ENCODE measurements at regions not wholly inside any gene's neighbourhood (a gene's known extent, or its start where the extent isn't known, plus 50 kb on each side); places are given as distances from the start of the nearest gene placed in this dataset.
"Not testable (repeated sequence)": the region's sequence is repeated elsewhere in the genome, so short reads cannot be mapped to it uniquely, and the experiment has no call there.

- DNase-seq, result no peak
Measured at GRCh38 chr9:42378418-42378815, 195.0 kb downstream of the SPATA31A6 start.

DNA sequence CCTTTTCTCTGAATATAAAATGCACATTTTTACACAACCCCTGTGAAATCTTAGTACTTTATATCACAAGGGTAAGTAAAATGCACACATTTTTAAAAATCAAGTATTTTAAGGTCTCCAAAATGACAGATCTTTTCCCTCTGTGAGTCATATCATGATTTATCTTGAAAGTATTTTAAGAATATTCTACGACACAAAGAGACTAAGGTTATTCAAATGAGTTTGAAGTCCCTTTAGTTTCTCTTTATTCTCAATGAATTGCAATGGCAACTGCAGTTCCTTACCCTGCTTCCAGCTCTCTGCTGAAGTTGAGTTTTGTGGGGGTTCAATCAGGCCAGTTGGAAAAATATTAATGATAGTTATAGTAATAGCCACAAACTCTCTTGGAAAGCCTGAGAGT is 196.1 kb downstream of the SPATA31A6 start:
- DNase-seq, result not testable (repeated sequence)

- DNase-seq, result not testable (repeated sequence)
Measured at GRCh38 chr9:42384585-42384984, 201.1 kb downstream of the SPATA31A6 start.

DNA sequence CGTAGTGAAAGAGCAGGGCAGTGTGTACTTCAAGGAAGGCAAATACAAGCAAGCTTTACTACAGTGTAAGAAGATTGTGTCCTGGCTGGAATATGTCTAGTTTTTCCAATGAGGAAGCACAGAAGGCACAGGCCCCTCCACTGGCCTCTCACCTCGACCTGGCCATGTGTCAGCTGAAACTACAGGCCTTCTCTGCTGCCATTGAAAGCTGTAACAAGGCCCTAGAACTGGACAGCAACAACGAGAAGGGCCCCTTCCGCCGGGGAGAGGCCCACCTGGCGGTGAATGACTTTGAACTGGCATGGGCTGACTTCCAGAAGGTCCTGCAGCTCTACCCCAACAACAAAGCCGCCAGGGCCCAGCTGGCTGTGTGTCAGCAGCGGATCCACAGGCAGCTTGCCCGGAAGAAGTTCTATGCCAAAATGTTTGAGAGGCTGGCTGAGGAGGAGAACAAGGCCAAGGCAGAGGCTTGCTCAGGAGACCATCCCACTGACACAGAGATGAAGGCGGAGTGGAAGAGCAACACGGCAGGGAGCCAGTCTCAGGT is 202.2 kb downstream of the SPATA31A6 start:
- not testable (repeated sequence) for DNase-seq

DNA sequence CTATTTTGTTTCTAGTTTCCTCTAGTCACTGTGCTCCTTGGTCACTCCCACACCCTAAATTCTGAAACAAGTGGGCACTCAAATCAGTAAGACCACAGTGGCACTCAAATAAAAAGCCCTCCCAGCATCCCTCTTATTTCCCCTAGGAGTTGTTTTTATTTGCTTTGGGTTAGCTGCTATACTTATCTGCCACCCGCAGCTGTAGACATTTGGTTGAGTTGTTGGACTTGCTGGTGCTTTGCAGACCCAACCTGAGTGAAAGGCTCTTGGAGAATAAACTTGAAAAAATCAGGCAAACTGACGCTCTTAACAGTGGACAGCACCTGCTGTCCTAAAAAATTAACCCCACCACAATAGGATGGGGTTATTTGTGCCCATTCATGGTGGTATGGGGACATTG is 203.0 kb downstream of the SPATA31A6 start:
- no peak for DNase-seq

GRCh38 chr9:42388146-42388690 is 204.8 kb downstream of the SPATA31A6 start:
- DNase-seq, result no peak

- no peak for DNase-seq
Measured at GRCh38 chr9:42388846-42389245, 205.4 kb downstream of the SPATA31A6 start.

DNA sequence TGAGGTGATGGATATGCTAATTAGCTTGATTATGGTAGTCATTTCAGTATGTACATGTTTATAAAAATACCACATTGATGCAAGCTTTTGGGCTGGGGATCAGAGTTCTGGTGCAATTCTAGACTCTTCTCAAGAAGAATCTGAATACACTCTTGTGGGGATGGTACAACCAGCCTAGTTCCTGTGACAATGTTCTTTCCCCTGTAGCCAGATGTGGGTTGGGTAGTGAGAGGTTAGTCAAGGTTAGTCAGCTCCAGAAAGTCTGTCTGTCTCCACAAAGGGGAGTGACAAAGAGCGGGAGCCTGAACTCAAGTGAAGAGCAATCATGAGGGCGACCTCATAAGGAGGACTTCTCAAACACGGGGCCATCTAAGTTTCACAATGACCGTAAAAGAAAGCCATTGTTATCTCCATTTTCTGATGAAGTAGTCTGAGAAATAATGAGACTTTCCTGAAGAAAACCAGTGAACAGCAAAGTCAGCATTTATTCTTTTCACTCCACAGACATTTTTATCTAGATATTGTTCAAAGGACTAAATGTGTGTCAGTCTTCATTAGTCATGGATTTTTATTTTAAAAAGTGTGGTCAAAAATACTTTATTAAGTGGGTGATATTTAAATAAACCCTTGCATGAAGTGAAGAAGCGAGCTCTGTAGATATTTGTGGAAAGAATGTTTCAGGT is 209.5 kb downstream of the SPATA31A6 start:
- DNase-seq, result not testable (repeated sequence)

DNA sequence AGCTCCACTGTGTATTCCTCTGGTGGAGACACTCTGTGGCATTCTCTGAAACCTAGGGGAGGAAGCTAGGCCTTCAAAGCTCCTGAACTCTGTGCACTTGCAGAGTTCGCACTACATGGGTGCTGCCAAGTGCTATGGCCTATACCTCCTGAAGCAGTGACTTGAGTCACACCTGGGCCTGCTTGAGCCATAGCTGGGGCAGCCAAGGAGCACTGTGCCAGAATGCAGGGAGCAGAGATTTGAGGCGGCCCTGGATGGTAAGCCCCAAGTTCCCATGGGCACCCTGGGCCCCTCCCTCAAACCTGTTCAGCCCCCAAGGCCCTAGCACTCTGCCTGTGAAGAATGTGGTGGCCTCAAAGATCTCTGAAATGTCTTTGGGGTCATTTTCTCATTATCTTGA is 212.9 kb downstream of the SPATA31A6 start:
- DNase-seq, result no peak

- DNase-seq, result not testable (repeated sequence)
Measured at GRCh38 chr9:42397336-42397735, 213.9 kb downstream of the SPATA31A6 start.

- DNase-seq, result not testable (repeated sequence)
Measured at GRCh38 chr9:42402919-42403318, 219.5 kb downstream of the SPATA31A6 start.

DNA sequence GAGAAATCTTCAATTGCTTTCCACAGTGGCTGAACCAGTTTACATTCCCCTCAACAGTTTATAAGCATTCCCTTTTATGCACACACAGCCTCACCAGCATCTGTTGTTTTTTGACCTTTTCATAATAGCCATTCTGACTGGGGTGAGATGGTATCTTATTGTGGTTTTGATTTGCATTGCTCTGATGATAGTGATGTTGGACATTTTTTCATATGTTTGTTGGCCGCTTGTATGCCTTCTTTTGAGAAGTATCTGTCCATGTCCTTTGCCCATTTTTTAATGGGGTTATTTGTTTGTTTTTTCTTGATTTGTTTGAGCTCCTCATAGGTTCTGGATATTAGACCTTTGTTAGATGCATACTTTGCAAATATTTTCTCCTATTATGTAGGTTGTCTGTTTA is 226.1 kb downstream of the SPATA31A6 start:
- not testable (repeated sequence) for DNase-seq

DNA sequence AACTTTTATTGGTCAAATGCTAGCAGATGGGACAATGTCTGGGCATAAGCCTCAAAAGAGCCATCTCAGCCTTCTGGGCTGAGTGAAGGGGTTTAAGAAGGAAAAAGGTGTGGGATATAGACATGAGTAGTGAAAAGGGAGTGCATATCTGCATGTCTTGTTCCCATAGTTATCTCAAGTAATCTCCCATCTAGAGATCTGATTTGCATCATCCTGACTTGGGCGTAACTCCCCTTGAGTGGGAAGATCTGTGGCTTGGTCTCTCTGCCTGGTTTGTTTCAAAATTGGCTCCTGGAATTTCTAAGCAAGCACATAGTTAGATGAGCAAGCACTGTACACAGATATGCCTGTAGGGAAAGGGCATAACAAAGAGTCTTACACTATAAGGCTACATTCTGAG is 228.9 kb downstream of the SPATA31A6 start:
- DNase-seq, result not testable (repeated sequence)

- not testable (repeated sequence) for DNase-seq
Measured at GRCh38 chr9:42414865-42415264, 231.4 kb downstream of the SPATA31A6 start.

- not testable (repeated sequence) for DNase-seq
Measured at GRCh38 chr9:42419652-42420051, 236.2 kb downstream of the SPATA31A6 start.

DNA sequence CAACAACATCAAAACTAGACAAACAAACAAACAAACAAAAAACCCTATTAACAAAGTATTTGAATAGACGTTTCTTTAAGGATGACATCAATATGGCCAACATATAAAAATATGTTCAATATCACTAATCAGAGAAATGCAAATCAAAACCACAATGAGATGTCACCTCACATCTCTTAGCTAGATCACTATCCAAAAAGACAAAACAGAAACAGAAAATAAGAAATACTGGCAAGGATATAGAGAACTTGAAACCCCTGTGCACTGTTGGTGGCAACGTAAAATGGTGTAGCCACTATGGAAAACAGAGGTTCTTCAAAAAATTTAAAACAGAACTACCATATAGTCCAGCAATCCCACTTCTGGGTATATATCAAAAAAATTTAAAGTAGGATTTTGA is 236.9 kb downstream of the SPATA31A6 start:
- DNase-seq, result not testable (repeated sequence)

DNA sequence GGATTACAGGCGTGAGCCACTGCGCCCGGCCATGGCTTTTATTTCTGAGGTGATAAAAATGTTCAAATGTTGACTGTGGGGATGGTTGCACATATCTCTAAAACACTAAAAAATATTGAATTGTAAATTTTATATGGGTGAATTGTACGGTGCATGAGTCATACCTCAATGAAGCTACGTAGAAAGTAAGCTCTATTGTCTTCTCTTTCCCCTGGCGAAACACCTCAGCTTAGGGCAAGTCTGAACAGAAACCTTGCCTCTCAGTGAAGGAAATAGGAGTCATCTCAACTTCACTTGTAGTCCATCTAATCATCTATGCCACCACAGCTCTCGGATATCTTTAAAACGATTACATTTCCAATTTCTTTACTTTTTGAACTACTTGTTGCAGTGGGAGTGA is 238.2 kb downstream of the SPATA31A6 start:
- DNase-seq, result not testable (repeated sequence)

GRCh38 chr9:42430674-42431615 is 247.5 kb downstream of the SPATA31A6 start:
- DNase-seq, result not testable (repeated sequence)

DNA sequence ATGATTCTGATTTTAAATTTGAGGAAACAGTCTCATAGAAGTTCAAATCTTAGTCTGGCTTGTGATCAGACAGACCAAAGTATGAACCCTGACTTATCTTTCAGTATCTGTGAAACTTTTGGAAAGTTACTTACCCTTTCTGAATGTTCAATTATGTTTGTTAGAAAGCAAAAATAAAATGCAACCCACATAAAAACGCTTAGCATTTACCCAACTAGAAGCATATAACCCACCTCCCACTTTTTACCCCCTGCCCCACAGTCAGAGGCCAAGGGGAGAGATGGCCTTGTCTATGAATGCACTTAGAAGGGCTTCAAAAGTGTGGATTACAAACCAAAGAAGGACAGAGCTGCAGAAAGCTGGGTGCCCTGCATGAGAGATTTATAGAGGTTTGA is 248.2 kb downstream of the SPATA31A6 start:
- not testable (repeated sequence) for DNase-seq

DNA sequence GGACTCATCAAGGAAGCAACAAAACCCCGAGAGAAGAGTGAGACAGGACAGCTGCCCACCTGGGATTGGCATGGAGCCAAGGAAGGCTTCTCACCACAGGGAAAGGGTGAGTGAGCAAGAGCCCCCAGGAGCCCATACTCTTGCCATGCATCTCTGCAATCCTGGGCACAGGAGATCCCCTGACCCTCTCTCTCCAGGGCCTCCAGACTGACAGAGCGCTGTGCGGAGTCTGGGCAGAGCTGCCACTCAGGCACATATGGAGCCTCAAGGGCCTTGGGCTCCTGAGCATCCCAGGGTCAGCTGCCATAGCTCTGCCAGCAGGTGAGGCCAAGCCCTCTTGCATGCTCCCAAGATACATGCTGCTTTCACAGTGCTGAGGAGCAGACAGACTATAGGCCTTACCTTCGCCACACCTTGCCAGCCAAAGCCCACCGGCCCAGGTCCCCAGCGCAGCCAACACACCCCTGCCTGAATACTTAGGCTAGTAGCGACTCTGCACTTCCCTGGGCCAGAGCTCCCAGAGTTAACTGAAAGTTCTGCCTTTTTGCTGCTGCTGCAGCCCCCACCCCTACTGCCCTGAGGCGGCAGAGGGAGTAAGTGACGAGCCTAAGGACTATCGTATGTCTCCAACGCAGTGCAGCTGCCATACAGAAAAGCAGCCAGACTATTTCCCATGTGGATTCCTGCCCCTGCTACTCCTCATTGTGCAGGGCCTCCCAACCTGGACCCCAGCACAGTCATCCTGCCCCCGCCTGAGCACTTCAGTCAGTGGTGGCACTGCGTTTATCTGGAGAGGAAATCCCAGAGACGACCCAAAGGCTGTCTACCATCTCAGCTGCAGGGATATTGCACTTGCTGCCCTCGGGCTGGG is 251.6 kb downstream of the SPATA31A6 start:
- not testable (repeated sequence) for DNase-seq

- DNase-seq, result not testable (repeated sequence)
Measured at GRCh38 chr9:42435715-42436342, 252.4 kb downstream of the SPATA31A6 start.

Data from NCI-H2081 (cell line).